ELR (cell line): ENCODE measurements at regions not wholly inside any gene's neighbourhood (a gene's known extent, or its start where the extent isn't known, plus 50 kb on each side); places are given as distances from the start of the nearest gene placed in this dataset.
"Not testable (repeated sequence)": the region's sequence is repeated elsewhere in the genome, so short reads cannot be mapped to it uniquely, and the experiment has no call there.

ENCODE experiments used
- DNase-seq: peaks from one replicate; pipeline ENCODE4 v3.0.0-alpha.2; 2015; ENCODE audit warnings: low read depth

DNA sequence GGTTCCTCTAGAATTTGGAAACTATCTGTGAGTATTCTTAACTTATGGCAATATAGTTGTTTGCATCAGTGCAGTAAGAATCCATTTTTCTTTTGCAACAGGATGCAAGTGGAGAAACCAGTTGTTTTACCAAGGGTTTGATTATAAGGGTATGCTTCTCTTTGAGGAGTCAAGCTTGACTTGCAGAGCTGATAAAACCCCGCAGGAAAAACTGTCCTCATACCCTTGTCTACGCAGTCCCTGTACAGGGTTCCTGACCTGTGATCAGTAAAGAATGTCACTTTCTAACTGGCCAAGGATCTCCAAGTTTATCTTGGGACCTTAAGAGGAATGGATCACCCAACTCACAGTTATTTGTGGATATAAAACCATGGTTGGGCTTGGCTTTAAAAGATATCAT is 161.1 kb upstream of the OLIG3 start:
- DNase-seq: no peak

DNA sequence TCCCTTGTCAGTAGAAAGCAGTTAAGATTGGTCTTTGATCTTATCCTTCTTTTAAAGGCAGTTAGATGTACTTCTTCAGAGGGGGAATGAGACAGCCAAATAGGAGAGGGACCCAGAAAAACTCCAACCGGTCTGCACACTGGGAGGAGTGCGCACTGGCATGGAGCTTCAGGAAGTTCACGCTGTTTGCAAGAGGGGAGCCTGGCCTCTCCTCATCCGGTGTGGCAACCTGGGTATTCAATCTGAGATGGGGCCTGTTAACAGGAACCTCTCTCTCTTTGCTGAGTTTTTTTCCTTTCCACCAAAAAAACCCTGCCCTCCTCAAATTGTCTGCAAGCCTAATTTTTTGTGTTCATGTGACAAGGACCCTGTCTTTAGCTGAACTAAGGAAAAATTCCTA is 162.5 kb upstream of the OLIG3 start:
- DNase-seq: no peak

- DNase-seq: no peak
Measured at GRCh38 chr6:137657351-137657911, 163.2 kb upstream of the OLIG3 start.

DNA sequence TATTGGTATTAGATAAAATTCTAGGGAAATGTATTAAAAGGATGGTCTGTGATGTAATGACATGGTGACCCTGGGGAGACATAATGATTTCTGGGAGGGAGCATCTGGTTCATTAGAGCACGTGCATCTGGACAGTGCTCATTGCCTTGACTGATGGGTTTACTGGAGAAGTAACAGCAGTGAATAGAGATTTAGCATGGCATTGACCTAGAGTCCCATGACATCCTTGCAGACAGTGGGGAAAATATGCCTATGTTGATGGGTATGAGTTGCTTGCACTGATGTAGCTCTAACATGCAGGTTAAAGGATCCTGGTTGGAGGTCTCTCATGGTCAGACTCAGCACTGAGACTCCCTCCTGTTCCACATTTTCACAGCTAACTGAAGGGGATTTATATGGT is 164.1 kb upstream of the OLIG3 start:
- no peak for DNase-seq

- DNase-seq: no peak
Measured at GRCh38 chr6:137659871-137660270, 165.7 kb upstream of the OLIG3 start.

DNA sequence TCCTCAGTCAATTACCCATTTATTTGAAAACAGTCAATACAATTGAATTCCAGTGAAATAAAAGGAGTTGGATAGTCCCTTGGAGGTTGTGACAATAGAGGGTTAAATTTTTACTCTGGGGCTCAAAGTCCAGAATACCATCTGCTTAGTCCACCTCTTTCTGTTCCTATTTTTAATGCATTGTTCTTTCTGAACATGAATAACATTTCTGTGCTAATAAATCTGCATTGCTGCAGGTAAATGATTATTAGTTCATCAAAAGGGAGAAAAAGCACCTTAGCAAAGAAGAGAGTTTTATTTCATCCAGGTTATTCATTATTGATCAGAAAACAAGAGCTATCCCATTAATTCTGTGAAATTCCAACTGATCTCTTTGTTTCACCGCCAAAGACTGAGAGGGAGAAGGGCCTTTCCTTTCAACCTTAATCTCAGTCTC is 166.1 kb upstream of the OLIG3 start:
- no peak for DNase-seq

- peak; percentile 35 for DNase-seq
Measured at GRCh38 chr6:137661601-137662000, 167.4 kb upstream of the OLIG3 start.

DNA sequence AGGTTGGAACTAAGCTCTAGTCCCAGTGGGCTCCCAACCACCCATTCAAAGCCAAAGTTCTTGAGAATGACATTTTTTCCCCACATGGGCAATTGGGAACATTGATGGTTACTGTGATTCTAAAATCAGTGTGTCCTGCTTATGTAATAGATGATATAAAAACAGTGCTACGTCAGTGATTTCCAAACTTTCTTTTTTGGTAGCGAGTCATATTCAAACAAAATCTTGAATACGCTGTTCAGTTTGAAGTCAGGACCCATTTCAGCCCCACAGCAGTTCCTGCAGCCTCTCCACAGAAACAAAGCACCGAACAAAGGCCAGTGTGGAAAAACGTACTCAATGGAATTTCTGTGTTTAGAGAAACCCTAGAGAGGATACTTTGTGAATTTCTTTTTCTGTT is 170.0 kb upstream of the OLIG3 start:
- no peak for DNase-seq

GRCh38 chr6:137665342-137665934 is 171.2 kb upstream of the OLIG3 start:
- no peak for DNase-seq

DNA sequence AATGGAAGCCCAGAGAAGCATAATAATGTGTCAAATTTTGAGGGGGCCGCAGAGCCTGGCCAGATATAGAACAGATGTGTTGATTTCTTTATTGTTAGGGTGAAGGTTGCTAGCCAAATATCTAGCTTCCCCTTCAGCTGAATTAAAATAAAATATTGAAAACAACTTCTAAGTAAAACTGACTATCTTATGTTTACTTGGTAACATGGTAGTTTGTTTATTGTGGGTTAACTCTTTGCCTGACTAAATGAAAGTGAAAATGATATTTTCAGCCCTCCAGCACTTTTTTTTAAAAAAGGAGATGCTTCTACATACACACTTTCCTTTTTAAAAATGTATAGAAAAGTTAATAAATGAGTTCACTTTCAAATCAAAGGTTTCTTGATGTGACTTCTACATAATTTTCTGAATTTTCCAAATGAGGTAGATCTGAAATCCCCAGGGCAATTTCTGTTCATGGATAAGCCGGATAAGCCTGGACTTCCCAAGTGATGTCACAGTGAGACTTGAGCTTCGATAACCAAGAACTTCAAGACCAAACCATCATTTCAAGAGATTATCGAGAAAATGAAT is 172.1 kb upstream of the OLIG3 start:
- DNase-seq: no peak

DNA sequence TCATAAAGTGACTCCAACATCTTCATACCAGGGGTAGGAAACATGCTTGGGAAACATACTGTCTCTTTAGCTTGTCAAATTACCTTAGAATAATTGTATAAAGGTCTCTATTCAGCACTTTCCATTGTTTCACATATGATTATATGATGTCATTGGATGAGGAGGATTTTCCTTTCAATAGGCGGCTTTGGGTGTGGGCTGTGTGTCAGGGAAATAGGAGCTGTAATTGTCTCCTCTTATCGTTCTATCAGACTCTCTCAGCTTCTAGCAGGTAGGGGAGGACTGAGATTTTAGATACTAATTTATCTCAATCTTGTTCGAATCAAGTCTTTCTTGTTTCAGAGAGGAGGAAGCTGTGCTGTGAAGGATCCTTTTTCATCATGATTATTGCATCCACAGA is 179.4 kb upstream of the OLIG3 start:
- no peak for DNase-seq

- DNase-seq: no peak
Measured at GRCh38 chr6:137676888-137677287, 182.7 kb upstream of the OLIG3 start.

DNA sequence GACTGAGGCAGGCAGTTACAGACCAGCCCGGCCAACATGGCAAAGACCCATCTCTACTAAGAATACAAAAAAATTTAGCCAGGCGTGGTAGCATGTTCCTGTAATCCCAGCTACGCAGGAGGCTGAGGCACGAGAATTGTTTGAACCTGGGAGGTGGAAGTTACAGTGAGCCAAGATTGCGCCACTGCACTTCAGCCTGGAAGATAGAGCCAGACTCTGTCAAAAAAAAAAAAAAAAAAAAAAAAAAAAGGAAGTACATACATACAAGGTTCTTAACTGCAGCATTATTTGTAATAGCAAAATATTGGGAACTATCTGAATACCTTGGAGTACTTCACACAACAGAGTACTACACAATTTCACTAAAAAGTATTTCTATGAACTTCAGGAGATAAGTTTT is 183.5 kb upstream of the OLIG3 start:
- DNase-seq: no peak

GRCh38 chr6:137678451-137678850 is 184.3 kb upstream of the OLIG3 start:
- DNase-seq: no peak

DNA sequence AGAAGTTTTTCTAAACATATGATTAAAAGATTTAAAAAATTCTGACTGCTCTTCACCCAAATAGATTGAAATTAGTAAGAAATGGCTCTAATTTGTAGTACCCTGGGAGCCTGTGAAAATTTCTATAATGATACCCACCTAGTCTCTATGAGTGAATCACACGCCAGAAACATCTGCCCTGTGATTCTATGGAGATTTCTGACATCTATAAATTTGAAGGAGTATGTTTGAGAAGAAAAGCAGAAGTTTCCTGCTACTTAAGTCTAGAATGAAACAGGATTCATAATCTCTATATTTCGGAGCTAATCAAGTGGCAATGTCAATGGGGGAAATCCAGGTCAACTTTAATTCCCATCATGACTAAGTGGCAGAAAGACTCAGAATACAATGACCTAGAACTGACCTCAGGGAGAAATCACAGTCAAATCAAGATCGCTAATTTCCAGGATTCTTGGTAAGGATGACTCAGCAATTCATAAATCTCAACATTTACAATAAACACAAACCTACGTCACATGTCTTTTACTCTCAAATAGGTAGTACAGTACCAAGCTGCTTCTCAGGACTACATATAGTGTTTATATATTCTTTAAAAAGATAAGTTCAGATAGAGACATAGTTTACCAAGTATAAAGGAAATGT is 186.2 kb upstream of the TNFAIP3 start:
- peak; percentile 61 for DNase-seq

DNA sequence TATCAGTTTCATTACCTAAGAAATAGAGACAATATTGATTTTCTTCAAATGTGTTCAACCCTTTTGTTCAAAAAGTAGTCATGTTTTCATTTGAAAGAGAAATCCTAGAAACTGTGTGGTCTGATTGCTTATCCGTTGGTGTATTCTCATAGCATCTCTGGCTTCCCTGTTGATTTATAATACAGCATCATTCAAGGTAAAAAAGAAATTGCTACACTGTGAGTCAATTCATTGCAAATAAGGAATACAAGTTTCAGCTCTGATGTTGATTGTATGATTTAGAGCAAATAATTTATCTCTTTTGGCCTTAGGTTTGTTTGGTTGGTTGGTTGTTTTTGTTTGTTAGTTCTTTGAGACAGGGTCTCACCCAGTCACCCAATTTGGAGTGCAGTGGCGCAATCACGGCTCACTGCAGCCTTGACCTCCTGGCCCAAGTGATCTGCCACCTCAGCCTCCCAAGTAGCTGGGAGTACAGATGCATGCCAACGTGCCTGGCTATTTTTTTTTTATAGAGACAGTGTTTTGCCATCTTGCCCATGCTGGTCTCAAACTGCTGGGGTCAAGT is 185.5 kb upstream of the TNFAIP3 start:
- DNase-seq: no peak

GRCh38 chr6:137682658-137683057 is 184.4 kb upstream of the TNFAIP3 start:
- DNase-seq: not testable (repeated sequence)

GRCh38 chr6:137683916-137684315 is 183.1 kb upstream of the TNFAIP3 start:
- DNase-seq: no peak

- no peak for DNase-seq
Measured at GRCh38 chr6:137685798-137686375, 181.2 kb upstream of the TNFAIP3 start.

DNA sequence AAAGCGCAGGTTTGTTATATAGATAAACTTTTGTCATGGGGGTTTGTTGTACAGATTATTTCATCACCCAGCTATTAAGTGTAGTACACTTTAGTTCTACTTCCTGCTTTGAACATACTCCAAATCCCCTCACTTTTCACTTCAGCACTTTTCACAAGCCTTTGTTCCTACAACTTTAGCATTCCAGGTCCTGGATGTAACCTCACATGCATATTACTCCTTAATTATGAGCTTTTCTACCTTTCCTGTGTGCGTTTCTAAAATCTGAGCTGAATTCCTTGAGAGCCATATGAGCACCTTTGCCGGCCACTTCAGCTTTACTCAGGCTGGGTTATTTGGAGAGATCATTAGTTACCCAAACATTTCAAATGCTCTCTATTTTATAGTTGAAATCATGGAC is 179.2 kb upstream of the TNFAIP3 start:
- no peak for DNase-seq

DNA sequence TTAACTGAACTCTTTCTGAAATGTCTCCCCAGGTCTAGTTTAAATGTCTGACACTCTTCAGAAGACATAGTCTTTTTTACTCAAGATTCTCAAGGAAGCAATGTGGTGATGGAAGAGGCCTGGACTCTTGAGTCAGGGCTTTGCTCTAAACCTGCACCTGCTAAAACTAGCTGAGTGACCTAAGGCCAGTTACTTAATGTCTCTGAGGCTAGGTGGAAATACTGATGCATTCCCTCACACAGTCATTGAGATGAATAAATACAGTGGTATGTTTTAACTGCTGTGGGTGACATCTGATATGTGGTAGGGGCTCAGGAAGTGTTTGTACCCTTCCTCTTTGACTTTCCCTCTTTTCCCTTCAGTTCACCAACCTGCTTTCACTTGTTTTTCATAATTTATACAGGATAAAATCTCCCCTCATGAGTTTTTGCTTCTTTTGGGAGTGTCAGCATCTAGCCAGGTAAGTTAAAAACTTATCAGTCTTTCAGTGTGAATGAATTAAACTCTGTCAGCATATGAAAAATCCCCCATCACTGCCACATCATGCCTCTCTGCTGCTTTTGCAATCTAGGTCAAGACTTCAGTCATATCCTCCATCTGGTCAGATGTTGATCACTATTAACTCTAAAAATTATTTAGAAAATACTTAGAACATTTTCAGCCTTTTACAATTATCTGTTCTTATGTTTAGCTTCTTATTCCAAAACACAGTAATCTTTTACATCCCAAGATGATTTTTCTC is 178.7 kb upstream of the TNFAIP3 start:
- no peak for DNase-seq

- DNase-seq: no peak
Measured at GRCh38 chr6:137689377-137689776, 177.7 kb upstream of the TNFAIP3 start.
